H54 (cell line): ENCODE measurements at regions not wholly inside any gene's neighbourhood (a gene's known extent, or its start where the extent isn't known, plus 50 kb on each side); places are given as distances from the start of the nearest gene placed in this dataset.

Experiments
- DNase-seq: peaks from one replicate; pipeline ENCODE4 v3.0.0; 2011; ENCODE audit warnings: low spot score, mixed read lengths; ENCODE audit not compliant: insufficient read length
- FAIRE-seq: peaks from 3 replicates; lab custom pipeline; 2011; peaks lifted over from hg19 to GRCh38; lab: Jason Lieb, UNC
- POLR2A ChIP-seq: IDR thresholded peaks from 2 replicates; pipeline ENCODE4 v1.6.1; 2011; ENCODE audit warnings: low read depth, mild to moderate bottlenecking, low read length

GRCh38 chr6:97865612-97866011, 582.6 kb upstream of the MMS22L start:
- DNase-seq: no peak
- FAIRE-seq: no peak
- no peak for TF ChIP-seq POLR2A

GRCh38 chr6:97866616-97867015, 583.6 kb upstream of the MMS22L start:
- TF ChIP-seq POLR2A: no peak
- FAIRE-seq (no peak), DNase-seq (no peak)

- no peak for TF ChIP-seq POLR2A
- DNase-seq: no peak
- no peak for FAIRE-seq
These were observed 584.2 kb upstream of the MMS22L start for GRCh38 chr6:97867177-97867576.

- no peak for TF ChIP-seq POLR2A
- no peak for FAIRE-seq
- DNase-seq: no peak
These were observed 587.3 kb upstream of the MMS22L start for GRCh38 chr6:97870273-97870672.

GRCh38 chr6:97876711-97877110, 593.7 kb upstream of the MMS22L start:
- no peak for DNase-seq
- no peak for FAIRE-seq
- TF ChIP-seq POLR2A: no peak

GRCh38 chr6:97882755-97883154, 599.7 kb upstream of the MMS22L start:
- TF ChIP-seq POLR2A: no peak
- FAIRE-seq (no peak), DNase-seq (no peak)

GRCh38 chr6:97885325-97885724, 602.3 kb upstream of the MMS22L start:
- DNase-seq (no peak), FAIRE-seq (no peak)
- no peak for TF ChIP-seq POLR2A

GRCh38 chr6:97885828-97886227, 602.8 kb upstream of the MMS22L start:
- no peak for TF ChIP-seq POLR2A
- no peak for DNase-seq

GRCh38 chr6:97901531-97901930, 618.5 kb upstream of the MMS22L start:
- no peak for TF ChIP-seq POLR2A
- FAIRE-seq: no peak
- DNase-seq: no peak

More at GRCh38 chr6:97885828-97886227, 602.8 kb upstream of the MMS22L start:
- no peak for FAIRE-seq

GRCh38 chr6:97909380-97909779, 626.4 kb upstream of the MMS22L start:
- FAIRE-seq: no peak
- TF ChIP-seq POLR2A: no peak
- DNase-seq: no peak

GRCh38 chr6:97913721-97914120, 630.7 kb upstream of the MMS22L start:
- no peak for TF ChIP-seq POLR2A
- DNase-seq (no peak), FAIRE-seq (no peak)

- FAIRE-seq (no peak), DNase-seq (no peak)
- TF ChIP-seq POLR2A: no peak
These were observed 631.9 kb upstream of the MMS22L start for GRCh38 chr6:97914912-97915311.

- DNase-seq (no peak), FAIRE-seq (no peak)
- no peak for TF ChIP-seq POLR2A
These were observed 632.5 kb upstream of the MMS22L start for GRCh38 chr6:97915537-97915936.

GRCh38 chr6:97917369-97917768, 634.4 kb upstream of the MMS22L start:
- no peak for FAIRE-seq
- DNase-seq: no peak
- no peak for TF ChIP-seq POLR2A

GRCh38 chr6:97919046-97919445, 636.0 kb upstream of the MMS22L start:
- DNase-seq (no peak), FAIRE-seq (no peak)
- no peak for TF ChIP-seq POLR2A

GRCh38 chr6:97919631-97920030, 636.6 kb upstream of the MMS22L start:
- DNase-seq (no peak), FAIRE-seq (no peak)
- no peak for TF ChIP-seq POLR2A
